Tibial nerve (tissue), 4 donors: ENCODE measurements at regions not wholly inside any gene's neighbourhood (a gene's known extent, or its start where the extent isn't known, plus 50 kb on each side); places are given as distances from the start of the nearest gene placed in this dataset.

Experiments
- EP300 ChIP-seq, 2 donors: sonication (generic); formaldehyde crosslinking; IDR thresholded peaks; one replicate each; pipeline ENCODE4 v1.6.1; 2017; ENCODE audit warnings: antibody characterized with exemption in 2 of 2, mild to moderate bottlenecking in 1 of 2
- TF ChIP-seq, protein P1 (sequence below), 5 experiments: fragments of 200-600 bp in 3 of 5; fragments of 450-650 bp in 2 of 5; sonication (generic) in 3 of 5; IDR thresholded peaks; one replicate each; pipeline ENCODE4 v1.5.1; 2016 to 2019; ENCODE audit warnings: antibody characterized with exemption in 5 of 5, mild to moderate bottlenecking in 3 of 5, moderate library complexity in 2 of 5

DNA sequence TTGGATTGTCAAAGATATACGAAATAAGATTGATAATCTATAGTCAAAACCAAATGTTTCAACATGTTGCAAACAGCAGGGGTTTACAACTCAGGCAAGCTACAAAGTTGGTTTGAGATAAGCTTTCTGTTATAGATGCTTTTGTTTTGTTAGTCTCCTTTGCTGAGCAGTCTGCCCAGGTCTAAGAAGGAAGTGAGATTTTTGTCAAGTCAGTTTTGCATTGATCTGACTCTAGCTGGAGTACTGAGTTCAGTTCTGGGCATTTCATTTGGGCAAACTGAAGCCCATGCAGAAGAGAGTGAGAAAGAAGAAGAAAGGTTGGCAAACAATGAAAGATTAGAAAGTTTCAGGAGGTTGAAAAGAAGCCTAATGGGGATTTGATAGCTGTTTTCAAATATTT lies 983.0 kb upstream of the SLC39A10 start:
- no peak for TF ChIP-seq EP300 (IDR thresholded peaks at IDR 0.05)
- TF ChIP-seq, protein P1, sequence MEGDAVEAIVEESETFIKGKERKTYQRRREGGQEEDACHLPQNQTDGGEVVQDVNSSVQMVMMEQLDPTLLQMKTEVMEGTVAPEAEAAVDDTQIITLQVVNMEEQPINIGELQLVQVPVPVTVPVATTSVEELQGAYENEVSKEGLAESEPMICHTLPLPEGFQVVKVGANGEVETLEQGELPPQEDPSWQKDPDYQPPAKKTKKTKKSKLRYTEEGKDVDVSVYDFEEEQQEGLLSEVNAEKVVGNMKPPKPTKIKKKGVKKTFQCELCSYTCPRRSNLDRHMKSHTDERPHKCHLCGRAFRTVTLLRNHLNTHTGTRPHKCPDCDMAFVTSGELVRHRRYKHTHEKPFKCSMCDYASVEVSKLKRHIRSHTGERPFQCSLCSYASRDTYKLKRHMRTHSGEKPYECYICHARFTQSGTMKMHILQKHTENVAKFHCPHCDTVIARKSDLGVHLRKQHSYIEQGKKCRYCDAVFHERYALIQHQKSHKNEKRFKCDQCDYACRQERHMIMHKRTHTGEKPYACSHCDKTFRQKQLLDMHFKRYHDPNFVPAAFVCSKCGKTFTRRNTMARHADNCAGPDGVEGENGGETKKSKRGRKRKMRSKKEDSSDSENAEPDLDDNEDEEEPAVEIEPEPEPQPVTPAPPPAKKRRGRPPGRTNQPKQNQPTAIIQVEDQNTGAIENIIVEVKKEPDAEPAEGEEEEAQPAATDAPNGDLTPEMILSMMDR (IDR thresholded peaks at IDR 0.05), result no peak
